ENCODE measurements at regions not wholly inside any gene's neighbourhood (a gene's known extent, or its start where the extent isn't known, plus 50 kb on each side); places are given as distances from the start of the nearest gene placed in this dataset.

- DNase-seq (ENCODE audit: low spot score): no peak
- no peak for TF ChIP-seq CTCF (IDR thresholded peaks at IDR 0.05; ENCODE audit: borderline replicate concordance, control extremely low read depth, extremely low read depth, insufficient read depth, missing control alignments)
- in situ Hi-C loops (cut with MboI; ENCODE audit: low sequenced_read_pairs, unreplicated experiment): no loop called here
Observed at GRCh38 chr13:85019121-85019520, 780.1 kb downstream of the SLITRK6 start.

- no peak for DNase-seq (ENCODE audit: low spot score)
- no peak for TF ChIP-seq CTCF (IDR thresholded peaks at IDR 0.05; ENCODE audit: borderline replicate concordance, control extremely low read depth, extremely low read depth, insufficient read depth, missing control alignments)
- in situ Hi-C loops (cut with MboI; ENCODE audit: low sequenced_read_pairs, unreplicated experiment): no loop called here
Observed at GRCh38 chr13:85013006-85013405, 786.2 kb downstream of the SLITRK6 start.

- no peak for DNase-seq (ENCODE audit: low spot score)
- TF ChIP-seq CTCF (IDR thresholded peaks at IDR 0.05; ENCODE audit: borderline replicate concordance, control extremely low read depth, extremely low read depth, insufficient read depth, missing control alignments): no peak
- in situ Hi-C loops (cut with MboI; ENCODE audit: low sequenced_read_pairs, unreplicated experiment): no loop called here
Observed at GRCh38 chr13:85009447-85009846, 789.8 kb downstream of the SLITRK6 start.

GRCh38 chr13:84999252-84999651, 800.0 kb downstream of the SLITRK6 start:
- TF ChIP-seq CTCF (IDR thresholded peaks at IDR 0.05; ENCODE audit: borderline replicate concordance, control extremely low read depth, extremely low read depth, insufficient read depth, missing control alignments): no peak
- no peak for DNase-seq (ENCODE audit: low spot score)
- in situ Hi-C loops (cut with MboI; ENCODE audit: low sequenced_read_pairs, unreplicated experiment): no loop called here

GRCh38 chr13:84998681-84999080, 800.5 kb downstream of the SLITRK6 start:
- DNase-seq (ENCODE audit: low spot score): no peak
- in situ Hi-C loops (cut with MboI; ENCODE audit: low sequenced_read_pairs, unreplicated experiment): no loop called here
- no peak for TF ChIP-seq CTCF (IDR thresholded peaks at IDR 0.05; ENCODE audit: borderline replicate concordance, control extremely low read depth, extremely low read depth, insufficient read depth, missing control alignments)

GRCh38 chr13:84997858-84998257, 801.4 kb downstream of the SLITRK6 start:
- in situ Hi-C loops (cut with MboI; ENCODE audit: low sequenced_read_pairs, unreplicated experiment): no loop called here
- TF ChIP-seq CTCF (IDR thresholded peaks at IDR 0.05; ENCODE audit: borderline replicate concordance, control extremely low read depth, extremely low read depth, insufficient read depth, missing control alignments): no peak
- no peak for DNase-seq (ENCODE audit: low spot score)

GRCh38 chr13:84994582-84994981, 804.6 kb downstream of the SLITRK6 start:
- no peak for TF ChIP-seq CTCF (IDR thresholded peaks at IDR 0.05; ENCODE audit: borderline replicate concordance, control extremely low read depth, extremely low read depth, insufficient read depth, missing control alignments)
- in situ Hi-C loops (cut with MboI; ENCODE audit: low sequenced_read_pairs, unreplicated experiment): no loop called here
- DNase-seq (ENCODE audit: low spot score): no peak

Measured in GM13976 (cell line).